ENCODE measurements at regions not wholly inside any gene's neighbourhood (a gene's known extent, or its start where the extent isn't known, plus 50 kb on each side); places are given as distances from the start of the nearest gene placed in this dataset.

DNA sequence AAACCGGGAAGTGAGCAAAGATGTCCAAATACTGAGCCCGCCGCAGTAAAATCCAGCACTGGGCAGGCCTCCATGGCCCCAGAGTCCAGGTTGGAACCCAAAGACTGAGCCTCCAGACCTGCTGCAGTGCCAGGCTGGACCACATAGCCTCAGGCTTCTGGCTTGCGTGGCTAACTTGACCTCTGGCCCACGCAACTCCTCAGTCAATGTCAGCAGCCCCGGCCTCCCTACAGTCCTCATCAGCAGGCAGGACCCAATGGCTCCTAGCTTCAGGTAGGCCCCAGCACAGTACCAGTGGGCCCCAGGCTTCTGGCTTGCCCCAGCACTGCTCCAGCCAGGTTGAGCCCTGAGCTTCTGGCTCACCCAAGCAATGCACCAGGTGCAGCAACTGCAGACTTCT is 245.1 kb upstream of the AFDN start:
- H3K4me3 Mint-ChIP-seq, result no peak overlapping the region
- Histone ChIP-seq H3K4me3 (ENCODE audit: low read length) (no peak overlapping the region), H3K36me3 (ENCODE audit: control insufficient read depth, insufficient read depth, low read length) (no peaks in the 10 kb centered on the region), H3K27me3 (ENCODE audit: control insufficient read depth, insufficient read depth, low read length, poor library complexity, severe bottlenecking) (no peaks in the 10 kb centered on the region), H3K4me1 (ENCODE audit: control insufficient read depth, insufficient read depth, low read length) (no peaks in the 10 kb centered on the region), H3K9me3 (ENCODE audit: control insufficient read depth, low read length) (peaks cover 13% of the 10 kb centered on the region), H3K9ac (ENCODE audit: extremely low read depth, low read length, poor library complexity, severe bottlenecking) (no peak overlapping the region), H3K27ac (ENCODE audit: low read depth, low read length) (no peak overlapping the region)
- no peak for TF ChIP-seq CTCF (conservative IDR thresholded peaks at IDR 0.05)
- H3K9me3 Mint-ChIP-seq, result peaks cover 7% of the 10 kb centered on the region
- H3K27me3 Mint-ChIP-seq (ENCODE audit: insufficient read depth), result peaks cover 2% of the 10 kb centered on the region
- 94 to 95% methylated on average over 5 to 6 of the region's 6 CpGs for WGBS, 2 experiments (ENCODE audit: insufficient coverage in 1 of 2, insufficient read length in 1 of 2)
- no peaks in the 10 kb centered on the region for H3K4me1 Mint-ChIP-seq
- no peak for DNase-seq
- peaks cover 2% of the 10 kb centered on the region for H3K36me3 Mint-ChIP-seq (ENCODE audit: low read depth)
- no peak overlapping the region for H3K27ac Mint-ChIP-seq

DNA sequence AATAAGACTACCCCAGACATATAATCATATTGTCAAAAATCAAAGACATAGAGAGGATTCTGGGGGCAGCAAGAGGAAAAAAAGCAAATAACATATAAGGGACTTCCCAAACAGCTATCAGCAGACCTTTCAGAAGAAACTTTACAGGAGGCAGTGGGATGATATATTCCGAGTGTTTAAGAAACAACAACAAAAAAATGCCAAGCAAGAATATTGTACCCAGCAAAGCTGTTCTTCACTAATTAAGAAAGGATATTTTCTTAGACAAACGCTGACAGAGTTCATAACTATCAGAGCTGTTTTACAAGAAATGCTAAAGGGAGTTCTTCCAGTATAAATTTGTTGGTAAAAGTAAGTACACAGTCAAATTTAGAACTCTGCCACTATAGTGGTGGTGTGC is 243.3 kb upstream of the AFDN start:
- H3K4me1 ChIP-seq (ENCODE audit: control insufficient read depth, insufficient read depth, low read length), result no peaks in the 10 kb centered on the region
- H3K4me3 ChIP-seq (ENCODE audit: low read length), result no peak overlapping the region
- no peak overlapping the region for H3K9ac ChIP-seq (ENCODE audit: extremely low read depth, low read length, poor library complexity, severe bottlenecking)
- H3K36me3 Mint-ChIP-seq (ENCODE audit: low read depth), result peaks cover 4% of the 10 kb centered on the region
- H3K27me3 ChIP-seq (ENCODE audit: control insufficient read depth, insufficient read depth, low read length, poor library complexity, severe bottlenecking), result no peaks in the 10 kb centered on the region
- DNase-seq, result no peak
- H3K27ac ChIP-seq (ENCODE audit: low read depth, low read length), result no peak overlapping the region
- H3K4me1 Mint-ChIP-seq, result peaks cover 3% of the 10 kb centered on the region
- TF ChIP-seq CTCF (conservative IDR thresholded peaks at IDR 0.05), result no peak
- peaks cover 15% of the 10 kb centered on the region for H3K9me3 ChIP-seq (ENCODE audit: control insufficient read depth, low read length)
- peaks cover 14% of the 10 kb centered on the region for H3K9me3 Mint-ChIP-seq
- WGBS, 2 experiments (ENCODE audit: insufficient coverage in 1 of 2, insufficient read length in 1 of 2), result 90 to 100% methylated on average over 2 of the region's 2 CpGs
- no peak overlapping the region for H3K27ac Mint-ChIP-seq
- peaks cover 2% of the 10 kb centered on the region for H3K27me3 Mint-ChIP-seq (ENCODE audit: insufficient read depth)
- no peak overlapping the region for H3K4me3 Mint-ChIP-seq
- H3K36me3 ChIP-seq (ENCODE audit: control insufficient read depth, insufficient read depth, low read length), result no peaks in the 10 kb centered on the region

- Mint-ChIP-seq H3K4me3 (no peak overlapping the region), H3K27me3 (ENCODE audit: insufficient read depth) (peaks cover 2% of the 10 kb centered on the region), H3K9me3 (peaks cover 14% of the 10 kb centered on the region), H3K36me3 (ENCODE audit: low read depth) (peaks cover 4% of the 10 kb centered on the region), H3K27ac (no peak overlapping the region), H3K4me1 (peaks cover 3% of the 10 kb centered on the region)
- no peak overlapping the region for H3K4me3 ChIP-seq (ENCODE audit: low read length)
- H3K27ac ChIP-seq (ENCODE audit: low read depth, low read length), result peak overlapping the region; percentile 86
- H3K9ac ChIP-seq (ENCODE audit: extremely low read depth, low read length, poor library complexity, severe bottlenecking), result no peak overlapping the region
- DNase-seq, result peak; percentile 45
- no peak for TF ChIP-seq CTCF (conservative IDR thresholded peaks at IDR 0.05)
- peaks cover 12% of the 10 kb centered on the region for H3K9me3 ChIP-seq (ENCODE audit: control insufficient read depth, low read length)
- H3K27me3 ChIP-seq (ENCODE audit: control insufficient read depth, insufficient read depth, low read length, poor library complexity, severe bottlenecking), result no peaks in the 10 kb centered on the region
- no peaks in the 10 kb centered on the region for H3K36me3 ChIP-seq (ENCODE audit: control insufficient read depth, insufficient read depth, low read length)
- H3K4me1 ChIP-seq (ENCODE audit: control insufficient read depth, insufficient read depth, low read length), result no peaks in the 10 kb centered on the region
- 79 to 90% methylated on average over 13 to 20 of the region's 20 CpGs for WGBS, 2 experiments (ENCODE audit: insufficient coverage in 1 of 2, insufficient read length in 1 of 2)
Measured at GRCh38 chr6:167588181-167588919, 238.4 kb upstream of the AFDN start.

Data from endodermal cell (in vitro differentiated cells).